ENCODE measurements at regions not wholly inside any gene's neighbourhood (a gene's known extent, or its start where the extent isn't known, plus 50 kb on each side); places are given as distances from the start of the nearest gene placed in this dataset.

GRCh38 chr12:128191380-128191779, 75.6 kb upstream of the TMEM132C start:
- in situ Hi-C loops (cut with MboI; ENCODE audit: low pct_unique_long_range_greater_than_20kb, low sequenced_read_pairs, unreplicated experiment) = no loop called here
- no peak for DNase-seq (ENCODE audit: low spot score)
- no peak for TF ChIP-seq CTCF (IDR thresholded peaks at IDR 0.05; ENCODE audit: extremely low read depth, insufficient read depth, missing control alignments)

GRCh38 chr12:128204711-128205110, 62.3 kb upstream of the TMEM132C start:
- in situ Hi-C loops (cut with MboI; ENCODE audit: low pct_unique_long_range_greater_than_20kb, low sequenced_read_pairs, unreplicated experiment) = no loop called here
- TF ChIP-seq CTCF (IDR thresholded peaks at IDR 0.05; ENCODE audit: extremely low read depth, insufficient read depth, missing control alignments) = no peak

GRCh38 chr12:128205145-128205544, 61.8 kb upstream of the TMEM132C start:
- no peak for TF ChIP-seq CTCF (IDR thresholded peaks at IDR 0.05; ENCODE audit: extremely low read depth, insufficient read depth, missing control alignments)
- in situ Hi-C loops (cut with MboI; ENCODE audit: low pct_unique_long_range_greater_than_20kb, low sequenced_read_pairs, unreplicated experiment) = no loop called here
- DNase-seq (ENCODE audit: low spot score) = no peak

More at GRCh38 chr12:128204711-128205110, 62.3 kb upstream of the TMEM132C start:
- no peak for DNase-seq (ENCODE audit: low spot score)

GRCh38 chr12:128205758-128206157, 61.2 kb upstream of the TMEM132C start:
- no peak for DNase-seq (ENCODE audit: low spot score)
- no peak for TF ChIP-seq CTCF (IDR thresholded peaks at IDR 0.05; ENCODE audit: extremely low read depth, insufficient read depth, missing control alignments)
- in situ Hi-C loops (cut with MboI; ENCODE audit: low pct_unique_long_range_greater_than_20kb, low sequenced_read_pairs, unreplicated experiment) = no loop called here

Data from GM13977 (cell line).